KMS-11 (cell line): ENCODE measurements at regions not wholly inside any gene's neighbourhood (a gene's known extent, or its start where the extent isn't known, plus 50 kb on each side); places are given as distances from the start of the nearest gene placed in this dataset.

Source experiments
- H2AFZ ChIP-seq: fragments of 200-600 bp; sonication (generic); 2 replicates; pipeline ENCODE4 v1.6.1; 2016; ENCODE audit warnings: antibody characterized with exemption, mixed run types, low read depth
- H3K27ac ChIP-seq: fragments of 200-600 bp; sonication (generic); 2 replicates; pipeline ENCODE4 v1.6.1; 2016; ENCODE audit warnings: mild to moderate bottlenecking, mixed run types
- H3K27me3 ChIP-seq: fragments of 200-600 bp; sonication (generic); 2 replicates; pipeline ENCODE4 v1.6.1; 2017; ENCODE audit warnings: mild to moderate bottlenecking, low read depth, mixed run types, moderate library complexity; ENCODE audit not compliant: insufficient read depth
- H3K36me3 ChIP-seq: fragments of 200-600 bp; sonication (generic); 2 replicates; pipeline ENCODE4 v1.6.1; 2017; ENCODE audit warnings: mild to moderate bottlenecking, mixed run types; ENCODE audit not compliant: insufficient read depth
- H3K4me1 ChIP-seq: fragments of 200-600 bp; sonication (generic); 2 replicates; pipeline ENCODE4 v1.6.1; 2016; ENCODE audit warnings: mild to moderate bottlenecking, low read depth, mixed run types; ENCODE audit not compliant: poor library complexity, severe bottlenecking
- H3K4me2 ChIP-seq: fragments of 200-600 bp; sonication (generic); 2 replicates; pipeline ENCODE4 v1.7.0; 2016; ENCODE audit warnings: mild to moderate bottlenecking, mixed run types
- H3K4me3 ChIP-seq: fragments of 200-600 bp; sonication (generic); IDR thresholded peaks from 2 replicates; pipeline ENCODE4 v1.6.1; 2017; ENCODE audit warnings: low read depth, low read length, mixed read lengths; ENCODE audit not compliant: insufficient read depth
- H3K79me2 ChIP-seq: fragments of 200-600 bp; sonication (generic); 2 replicates; pipeline ENCODE4 v1.6.1; 2016; ENCODE audit warnings: low read depth, mixed run types; ENCODE audit not compliant: insufficient read depth
- H3K9ac ChIP-seq: fragments of 200-600 bp; sonication (generic); 2 replicates; pipeline ENCODE4 v1.6.1; 2016; ENCODE audit warnings: mild to moderate bottlenecking, mixed run types
- H4K20me1 ChIP-seq: fragments of 200-600 bp; sonication (generic); 2 replicates; pipeline ENCODE4 v1.6.1; 2016; ENCODE audit warnings: mild to moderate bottlenecking, mixed run types; ENCODE audit not compliant: insufficient read depth
- TF ChIP-seq, protein P1 (sequence below): fragments of 200-600 bp; sonication (generic); conservative IDR thresholded peaks from 2 replicates; pipeline ENCODE4 v1.6.1; 2017; ENCODE audit warnings: low read depth, mild to moderate bottlenecking, antibody characterized with exemption, low read length, moderate library complexity, mixed read lengths

DNA sequence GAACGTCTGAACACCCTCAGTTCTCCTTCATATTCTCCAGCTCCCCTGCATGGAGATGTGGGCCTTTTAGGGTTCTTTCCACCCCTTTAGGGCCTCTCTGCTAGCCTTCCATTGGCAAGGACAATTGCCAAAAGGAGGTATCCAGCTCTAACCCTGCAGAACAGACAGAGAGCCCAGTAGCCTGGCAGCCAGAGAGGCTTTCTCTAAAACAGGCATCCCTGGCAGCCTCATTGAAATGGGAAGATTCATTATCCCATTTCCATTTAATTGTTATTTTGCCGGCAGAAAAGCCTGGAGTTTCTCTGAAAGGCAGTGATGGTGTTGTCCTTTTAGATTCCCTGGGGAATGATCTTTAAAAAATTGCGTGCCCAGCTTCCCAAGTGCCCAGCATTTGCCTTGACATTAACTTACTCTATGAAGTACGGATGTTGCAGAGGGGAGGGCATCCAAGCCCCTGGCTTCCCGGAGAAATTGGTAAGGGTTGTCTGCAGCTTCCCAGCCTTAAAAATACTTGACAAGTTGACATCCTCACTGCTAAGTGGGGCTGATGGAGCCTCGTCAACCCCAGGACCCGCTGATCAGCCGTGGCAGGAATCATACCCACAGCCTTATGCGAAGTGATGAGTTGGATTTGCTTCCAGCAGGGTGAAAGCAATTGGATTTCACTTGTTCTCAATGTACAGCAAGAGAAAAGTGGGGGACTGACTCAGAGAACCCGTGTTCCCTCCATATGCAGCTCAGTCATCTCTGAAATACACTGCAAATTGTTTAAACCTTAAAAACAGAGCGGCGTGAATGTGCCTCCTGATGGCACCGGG is 244.1 kb downstream of the CRLF2 start:
- Histone ChIP-seq H3K9ac (no peak overlapping the region), H3K4me3 (no peak overlapping the region), H3K4me2 (no peak overlapping the region), H3K79me2 (no peaks in the 10 kb centered on the region), H2AFZ (no peak overlapping the region), H3K36me3 (no peaks in the 10 kb centered on the region), H3K27me3 (no peaks in the 10 kb centered on the region), H4K20me1 (no peaks in the 10 kb centered on the region), H3K4me1 (no peaks in the 10 kb centered on the region), H3K27ac (no peak overlapping the region)
- TF ChIP-seq, protein P1, sequence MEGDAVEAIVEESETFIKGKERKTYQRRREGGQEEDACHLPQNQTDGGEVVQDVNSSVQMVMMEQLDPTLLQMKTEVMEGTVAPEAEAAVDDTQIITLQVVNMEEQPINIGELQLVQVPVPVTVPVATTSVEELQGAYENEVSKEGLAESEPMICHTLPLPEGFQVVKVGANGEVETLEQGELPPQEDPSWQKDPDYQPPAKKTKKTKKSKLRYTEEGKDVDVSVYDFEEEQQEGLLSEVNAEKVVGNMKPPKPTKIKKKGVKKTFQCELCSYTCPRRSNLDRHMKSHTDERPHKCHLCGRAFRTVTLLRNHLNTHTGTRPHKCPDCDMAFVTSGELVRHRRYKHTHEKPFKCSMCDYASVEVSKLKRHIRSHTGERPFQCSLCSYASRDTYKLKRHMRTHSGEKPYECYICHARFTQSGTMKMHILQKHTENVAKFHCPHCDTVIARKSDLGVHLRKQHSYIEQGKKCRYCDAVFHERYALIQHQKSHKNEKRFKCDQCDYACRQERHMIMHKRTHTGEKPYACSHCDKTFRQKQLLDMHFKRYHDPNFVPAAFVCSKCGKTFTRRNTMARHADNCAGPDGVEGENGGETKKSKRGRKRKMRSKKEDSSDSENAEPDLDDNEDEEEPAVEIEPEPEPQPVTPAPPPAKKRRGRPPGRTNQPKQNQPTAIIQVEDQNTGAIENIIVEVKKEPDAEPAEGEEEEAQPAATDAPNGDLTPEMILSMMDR = no peak

DNA sequence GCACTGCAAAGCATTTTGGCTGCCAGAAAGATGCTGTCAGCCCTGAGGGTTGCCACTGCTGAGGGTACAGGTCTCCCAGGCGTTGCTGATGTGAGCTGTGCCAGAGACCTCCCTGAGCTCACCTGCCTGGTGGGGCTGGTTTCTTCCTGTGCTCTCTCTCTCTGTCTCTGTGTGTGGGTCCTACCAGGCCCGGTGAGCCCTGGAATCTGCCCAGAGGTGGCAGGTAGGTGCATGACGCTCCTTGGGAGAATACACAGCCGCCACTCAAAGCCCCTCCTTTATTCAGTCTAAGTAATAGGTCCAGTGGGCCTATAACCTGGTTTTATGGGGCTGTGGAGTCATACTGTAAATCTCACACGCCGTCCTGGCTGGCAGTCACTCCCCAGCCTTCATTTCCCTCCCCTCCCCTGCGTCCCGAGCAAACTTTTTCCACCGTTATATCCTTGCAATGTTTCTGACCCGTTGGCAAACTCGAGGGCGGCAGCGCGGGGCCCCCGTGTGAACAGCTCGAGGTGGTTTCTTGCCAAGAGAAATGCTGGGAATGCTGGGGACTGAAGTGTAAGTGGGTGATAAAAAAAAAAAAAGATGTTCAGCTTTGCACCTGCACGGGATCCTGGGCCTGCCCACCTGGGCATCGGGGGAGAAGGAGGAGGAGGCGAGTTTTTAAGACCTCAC is 245.9 kb downstream of the CRLF2 start:
- H3K9ac ChIP-seq = no peak overlapping the region
- no peaks in the 10 kb centered on the region for H3K79me2 ChIP-seq
- no peaks in the 10 kb centered on the region for H4K20me1 ChIP-seq
- no peak overlapping the region for H3K4me3 ChIP-seq
- no peak overlapping the region for H2AFZ ChIP-seq
- no peaks in the 10 kb centered on the region for H3K36me3 ChIP-seq
- H3K27me3 ChIP-seq = no peaks in the 10 kb centered on the region
- H3K4me2 ChIP-seq = no peak overlapping the region
- TF ChIP-seq, protein P1 = no peak
- no peaks in the 10 kb centered on the region for H3K4me1 ChIP-seq
- no peak overlapping the region for H3K27ac ChIP-seq

DNA sequence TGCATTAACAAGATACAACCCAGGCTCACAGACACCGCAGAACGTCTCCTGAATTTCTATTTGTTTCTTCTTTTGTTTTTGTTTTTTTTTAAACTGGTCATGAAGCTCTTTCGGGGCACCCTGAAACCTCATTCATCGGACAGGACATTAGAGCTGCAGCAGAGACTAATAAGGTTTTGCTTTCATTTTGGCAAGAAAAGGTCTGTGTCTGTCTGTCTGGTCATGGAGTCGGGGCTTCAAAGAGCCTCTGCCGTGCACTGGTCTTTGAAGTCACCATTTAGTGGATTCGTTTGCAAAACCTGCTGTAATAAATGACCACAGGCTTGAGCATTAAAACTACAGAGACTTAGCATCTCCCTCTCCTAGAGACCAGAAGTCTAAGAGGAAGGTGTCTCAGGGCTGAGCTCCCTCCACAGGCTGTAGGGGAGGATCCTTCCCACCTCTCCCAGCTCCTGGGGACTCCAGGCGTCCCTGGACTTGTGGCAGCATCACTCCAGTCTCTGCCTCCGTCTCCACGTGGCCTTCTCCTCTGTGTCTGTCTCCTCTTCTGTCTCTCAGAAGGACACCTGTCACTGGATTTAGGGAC is 247.5 kb downstream of the CRLF2 start:
- Histone ChIP-seq H2AFZ (peak overlapping the region; percentile 64; the same call in 1 of the 2 replicates), H3K27ac (no peak overlapping the region), H3K4me1 (no peaks in the 10 kb centered on the region), H3K36me3 (no peaks in the 10 kb centered on the region), H4K20me1 (no peaks in the 10 kb centered on the region), H3K27me3 (no peaks in the 10 kb centered on the region), H3K4me2 (peak overlapping the region; percentile 22; the same call in 1 of the 2 replicates), H3K9ac (peak overlapping the region; percentile 15; the same call in 1 of the 2 replicates), H3K79me2 (no peaks in the 10 kb centered on the region), H3K4me3 (no peak overlapping the region)
- TF ChIP-seq, protein P1 = no peak

DNA sequence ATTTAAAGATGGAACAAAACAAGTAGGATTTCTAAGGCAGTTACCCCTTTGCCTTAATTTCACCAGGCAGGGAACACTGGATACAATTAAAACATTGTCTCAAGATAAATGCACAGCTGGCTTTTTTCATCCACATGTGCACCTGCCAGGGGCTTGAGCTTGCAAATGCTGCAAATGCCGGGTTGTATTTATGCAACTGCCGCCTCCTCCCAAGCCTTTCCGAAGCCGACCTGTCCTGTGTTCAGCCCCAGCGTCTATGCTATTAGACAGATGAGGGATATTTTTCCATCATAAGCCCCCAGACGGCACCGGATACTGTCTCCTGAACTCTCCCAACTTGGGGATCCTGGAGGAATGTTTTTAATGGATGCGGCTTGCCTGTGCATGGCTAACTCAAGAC is 251.6 kb downstream of the CRLF2 start:
- H3K4me3 ChIP-seq = no peak overlapping the region
- no peaks in the 10 kb centered on the region for H4K20me1 ChIP-seq
- no peak overlapping the region for H3K4me2 ChIP-seq
- H3K27ac ChIP-seq = no peak overlapping the region
- no peaks in the 10 kb centered on the region for H3K79me2 ChIP-seq
- H3K9ac ChIP-seq = no peak overlapping the region
- H3K36me3 ChIP-seq = no peaks in the 10 kb centered on the region
- H2AFZ ChIP-seq = no peak overlapping the region
- TF ChIP-seq, protein P1 = no peak
- no peaks in the 10 kb centered on the region for H3K27me3 ChIP-seq
- H3K4me1 ChIP-seq = no peaks in the 10 kb centered on the region
